ENCODE measurements at regions not wholly inside any gene's neighbourhood (a gene's known extent, or its start where the extent isn't known, plus 50 kb on each side); places are given as distances from the start of the nearest gene placed in this dataset.

- DNase-seq (ENCODE audit: low read depth in 1 of 2, low spot score in 1 of 2) = no peak
- Histone ChIP-seq H3K4me3 (replicated peaks; ENCODE audit: insufficient read depth, low read length) (no peak overlapping the region), H3K27me3 (ENCODE audit: insufficient read depth, poor library complexity, severe bottlenecking) (peaks cover 3% of the 10 kb centered on the region), H3K27ac (replicated peaks) (no peak overlapping the region)
- TF ChIP-seq POLR2AphosphoS5 (IDR thresholded peaks at IDR 0.05; ENCODE audit: low read depth) (no peak), CTCF (IDR thresholded peaks at IDR 0.05; ENCODE audit: insufficient read depth, low read length) (no peak)
- TF ChIP-seq, protein P1, sequence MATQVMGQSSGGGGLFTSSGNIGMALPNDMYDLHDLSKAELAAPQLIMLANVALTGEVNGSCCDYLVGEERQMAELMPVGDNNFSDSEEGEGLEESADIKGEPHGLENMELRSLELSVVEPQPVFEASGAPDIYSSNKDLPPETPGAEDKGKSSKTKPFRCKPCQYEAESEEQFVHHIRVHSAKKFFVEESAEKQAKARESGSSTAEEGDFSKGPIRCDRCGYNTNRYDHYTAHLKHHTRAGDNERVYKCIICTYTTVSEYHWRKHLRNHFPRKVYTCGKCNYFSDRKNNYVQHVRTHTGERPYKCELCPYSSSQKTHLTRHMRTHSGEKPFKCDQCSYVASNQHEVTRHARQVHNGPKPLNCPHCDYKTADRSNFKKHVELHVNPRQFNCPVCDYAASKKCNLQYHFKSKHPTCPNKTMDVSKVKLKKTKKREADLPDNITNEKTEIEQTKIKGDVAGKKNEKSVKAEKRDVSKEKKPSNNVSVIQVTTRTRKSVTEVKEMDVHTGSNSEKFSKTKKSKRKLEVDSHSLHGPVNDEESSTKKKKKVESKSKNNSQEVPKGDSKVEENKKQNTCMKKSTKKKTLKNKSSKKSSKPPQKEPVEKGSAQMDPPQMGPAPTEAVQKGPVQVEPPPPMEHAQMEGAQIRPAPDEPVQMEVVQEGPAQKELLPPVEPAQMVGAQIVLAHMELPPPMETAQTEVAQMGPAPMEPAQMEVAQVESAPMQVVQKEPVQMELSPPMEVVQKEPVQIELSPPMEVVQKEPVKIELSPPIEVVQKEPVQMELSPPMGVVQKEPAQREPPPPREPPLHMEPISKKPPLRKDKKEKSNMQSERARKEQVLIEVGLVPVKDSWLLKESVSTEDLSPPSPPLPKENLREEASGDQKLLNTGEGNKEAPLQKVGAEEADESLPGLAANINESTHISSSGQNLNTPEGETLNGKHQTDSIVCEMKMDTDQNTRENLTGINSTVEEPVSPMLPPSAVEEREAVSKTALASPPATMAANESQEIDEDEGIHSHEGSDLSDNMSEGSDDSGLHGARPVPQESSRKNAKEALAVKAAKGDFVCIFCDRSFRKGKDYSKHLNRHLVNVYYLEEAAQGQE (IDR thresholded peaks at IDR 0.05; ENCODE audit: insufficient replicate concordance, low read depth) = no peak
Measured at GRCh38 chr6:100259865-100260264, 204.9 kb downstream of the SIM1 start.

DNA sequence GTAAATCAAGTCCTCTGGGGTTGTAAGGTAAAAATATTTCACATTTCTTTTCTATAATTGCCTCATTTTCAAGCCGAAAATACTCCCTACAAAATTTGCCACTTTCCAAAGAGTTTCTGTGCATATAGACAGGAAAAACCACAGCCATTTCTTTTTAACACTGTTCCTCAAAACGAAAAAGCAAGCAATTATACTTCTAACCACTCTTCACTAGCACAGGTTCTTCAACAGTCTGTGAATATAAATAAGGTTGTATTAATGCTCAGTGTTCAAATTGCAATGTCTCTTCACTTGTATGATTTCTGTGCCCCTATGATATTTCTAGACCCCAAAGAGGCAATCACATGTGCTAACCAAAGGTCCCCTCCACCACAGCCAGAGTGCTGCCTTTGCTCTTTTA lies 206.0 kb downstream of the SIM1 start:
- H3K27ac ChIP-seq (replicated peaks) = no peak overlapping the region
- no peak overlapping the region for H3K4me3 ChIP-seq (replicated peaks; ENCODE audit: insufficient read depth, low read length)
- no peak for TF ChIP-seq GABPA (IDR thresholded peaks at IDR 0.05; ENCODE audit: low read depth)
- no peak for TF ChIP-seq POLR2AphosphoS5 (IDR thresholded peaks at IDR 0.05; ENCODE audit: low read depth)
- TF ChIP-seq, protein P1 (IDR thresholded peaks at IDR 0.05; ENCODE audit: insufficient replicate concordance, low read depth) = no peak
- TF ChIP-seq CTCF (IDR thresholded peaks at IDR 0.05; ENCODE audit: insufficient read depth, low read length) = no peak
- no peak for TF ChIP-seq SPI1 (IDR thresholded peaks at IDR 0.05; ENCODE audit: borderline replicate concordance, low read depth)
- peaks cover 3% of the 10 kb centered on the region for H3K27me3 ChIP-seq (ENCODE audit: insufficient read depth, poor library complexity, severe bottlenecking)
- no peak for DNase-seq (ENCODE audit: low read depth in 1 of 2, low spot score in 1 of 2)

DNA sequence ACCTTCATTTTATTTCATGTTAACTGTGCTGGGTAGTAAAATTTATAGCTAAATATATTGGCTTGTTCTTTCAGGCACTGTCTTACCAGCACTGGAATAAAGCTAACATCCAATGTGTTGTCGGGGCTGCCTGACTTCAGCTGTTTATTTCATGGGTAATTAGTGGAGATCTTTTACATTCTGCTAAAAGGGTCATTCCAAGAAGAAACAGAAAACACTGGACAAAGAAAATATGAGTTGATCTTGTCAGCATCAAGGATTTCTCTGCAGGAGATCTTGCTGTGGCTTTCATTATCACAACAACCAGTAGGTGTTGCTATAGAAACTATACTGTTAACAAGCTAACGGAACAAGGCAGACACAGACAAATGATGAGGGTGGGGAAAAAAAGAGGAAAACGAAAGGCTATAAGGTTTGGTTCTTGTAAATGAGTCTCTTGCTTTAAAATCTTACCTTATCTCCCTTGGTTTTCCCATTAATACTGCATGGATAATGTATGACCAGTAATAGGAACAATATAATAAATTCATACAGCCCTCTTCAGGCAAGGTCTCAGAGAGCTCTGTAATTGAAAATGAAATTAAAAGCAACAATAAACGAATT lies 206.8 kb downstream of the SIM1 start:
- peaks cover 3% of the 10 kb centered on the region for H3K27me3 ChIP-seq (ENCODE audit: insufficient read depth, poor library complexity, severe bottlenecking)

More for the DNA sequence above, 206.8 kb downstream of the SIM1 start:
- no peak overlapping the region for H3K27ac ChIP-seq (replicated peaks)
- no peak overlapping the region for H3K4me3 ChIP-seq (replicated peaks; ENCODE audit: insufficient read depth, low read length)
- TF ChIP-seq POLR2AphosphoS5 (IDR thresholded peaks at IDR 0.05; ENCODE audit: low read depth) (no peak), GABPA (IDR thresholded peaks at IDR 0.05; ENCODE audit: low read depth) (no peak), CTCF (IDR thresholded peaks at IDR 0.05; ENCODE audit: insufficient read depth, low read length) (no peak), SPI1 (IDR thresholded peaks at IDR 0.05; ENCODE audit: borderline replicate concordance, low read depth) (no peak)
- TF ChIP-seq, protein P1 (IDR thresholded peaks at IDR 0.05; ENCODE audit: insufficient replicate concordance, low read depth) = no peak
- no peak for DNase-seq (ENCODE audit: low read depth in 1 of 2, low spot score in 1 of 2)

Data from HL-60 (cell line).